BLaER1 treated with 17β-estradiol and CSF1 and Interleukin-3, amounts not matched to agents 10 nM and 100 nM (cell line): ENCODE measurements at regions not wholly inside any gene's neighbourhood (a gene's known extent, or its start where the extent isn't known, plus 50 kb on each side); places are given as distances from the start of the nearest gene placed in this dataset.
A peak's percentile ranks its signal among the peaks of the same experiment; 100 is the strongest.

Source experiments
- H3K27ac ChIP-seq, 11 experiments: shearing (Covaris generic); formaldehyde crosslinking; 2 replicates each; pipeline ENCODE4 v1.8.1; 2022
- H3K27me3 ChIP-seq, 11 experiments: shearing (Covaris generic); formaldehyde crosslinking; 2 replicates each; pipeline ENCODE4 v1.8.1; 2022
- H3K36me3 ChIP-seq, 11 experiments: shearing (Covaris generic); formaldehyde crosslinking; 2 replicates each; pipeline ENCODE4 v1.8.1; 2022
- H3K4me1 ChIP-seq, 10 experiments: shearing (Covaris generic); formaldehyde crosslinking; 2 replicates each; pipeline ENCODE4 v1.8.1; 2022
- H3K4me2 ChIP-seq, 11 experiments: shearing (Covaris generic); formaldehyde crosslinking; 2 replicates each; pipeline ENCODE4 v1.8.1; 2022
- H3K4me3 ChIP-seq, 10 experiments: shearing (Covaris generic); formaldehyde crosslinking; 2 replicates each; pipeline ENCODE4 v1.8.1; 2022
- H3K9ac ChIP-seq, 11 experiments: shearing (Covaris generic); formaldehyde crosslinking; 2 replicates each; pipeline ENCODE4 v1.8.1; 2022
- H3K9me3 ChIP-seq, 11 experiments: shearing (Covaris generic); formaldehyde crosslinking; replicated peaks in 1 of 11; 2 replicates each; pipeline ENCODE4 v1.8.1; 2022
- H4K20me1 ChIP-seq, 11 experiments: shearing (Covaris generic); formaldehyde crosslinking; 2 replicates each; pipeline ENCODE4 v1.8.1; 2022
- Cebpa-rat ChIP-seq, 11 experiments: shearing (Covaris generic); IDR thresholded peaks; 2 replicates each; pipeline ENCODE4 v1.8.1; 2022

DNA sequence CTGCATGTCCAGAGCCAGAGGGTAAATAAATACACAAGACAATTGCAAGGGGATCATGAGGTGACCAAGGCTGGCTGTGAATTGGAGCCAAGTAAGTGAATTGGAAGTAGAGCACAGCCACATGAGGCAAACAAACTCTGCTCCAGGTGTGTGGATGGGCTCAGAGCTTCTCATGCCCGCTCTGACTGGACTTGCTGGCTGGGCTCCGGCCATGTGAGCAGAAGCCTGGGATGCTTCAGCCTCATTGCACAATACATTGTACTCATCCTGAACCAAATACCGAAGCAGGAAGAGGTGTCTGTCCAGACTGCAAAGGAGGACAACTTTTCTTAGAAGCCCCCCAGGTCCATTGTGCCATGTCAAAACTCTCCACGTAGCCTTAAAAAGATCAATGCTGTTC is 193.0 kb downstream of the TTC8 start:
- H3K27ac ChIP-seq, result no peak overlapping the region
- H3K9ac ChIP-seq, result no peak overlapping the region
- no peaks in the 10 kb centered on the region for H3K27me3 ChIP-seq
- H3K4me3 ChIP-seq, result no peak overlapping the region
- H3K4me1 ChIP-seq, result peaks cover 16 to 29% (median 21%) of the 10 kb centered on the region in 10 experiments
- no peaks in the 10 kb centered on the region for H3K36me3 ChIP-seq
- H3K4me2 ChIP-seq, result no peak overlapping the region
- H3K9me3 ChIP-seq, result peaks cover 6 to 13% (median 10%) of the 10 kb centered on the region in 11 experiments; a peak in 18 of 22 replicates
- peak in 2 of 11 experiments; percentile 15 to 42; a peak in 1 of 22 replicates for TF ChIP-seq Cebpa-rat (IDR thresholded peaks at IDR 0.05)
- no peaks in the 10 kb centered on the region for H4K20me1 ChIP-seq

DNA sequence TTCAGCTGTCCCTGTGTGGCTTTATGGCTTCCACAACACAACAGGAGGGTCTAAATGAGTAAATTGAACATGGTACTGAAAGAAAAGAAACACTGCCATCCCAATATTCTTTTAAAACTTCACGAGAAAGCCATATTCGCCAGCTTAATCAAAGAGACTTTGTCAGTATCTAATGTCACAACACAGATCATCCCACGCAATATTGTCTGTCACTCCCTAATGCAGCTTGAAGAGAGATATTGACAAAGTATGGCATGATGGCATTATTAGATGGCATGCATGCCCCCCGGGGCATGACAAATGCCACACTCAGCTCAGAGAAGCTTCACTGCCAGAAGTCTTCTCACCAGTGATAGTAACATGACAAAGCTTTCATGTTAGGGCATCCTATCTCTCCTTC is 197.8 kb downstream of the TTC8 start:
- no peak overlapping the region for H3K9ac ChIP-seq
- H3K9me3 ChIP-seq, result no peaks in the 10 kb centered on the region
- no peaks in the 10 kb centered on the region for H4K20me1 ChIP-seq
- H3K4me3 ChIP-seq, result no peak overlapping the region
- no peak overlapping the region for H3K4me2 ChIP-seq
- H3K36me3 ChIP-seq, result no peaks in the 10 kb centered on the region
- no peak overlapping the region for H3K27ac ChIP-seq
- peaks cover 0 to 15% (median 9%) of the 10 kb centered on the region in 11 experiments; a peak in 14 of 22 replicates for H3K27me3 ChIP-seq
- TF ChIP-seq Cebpa-rat (IDR thresholded peaks at IDR 0.05), result no peak
- H3K4me1 ChIP-seq, result peaks cover 0 to 21% (median 4%) of the 10 kb centered on the region in 10 experiments; a peak in 9 of 20 replicates

DNA sequence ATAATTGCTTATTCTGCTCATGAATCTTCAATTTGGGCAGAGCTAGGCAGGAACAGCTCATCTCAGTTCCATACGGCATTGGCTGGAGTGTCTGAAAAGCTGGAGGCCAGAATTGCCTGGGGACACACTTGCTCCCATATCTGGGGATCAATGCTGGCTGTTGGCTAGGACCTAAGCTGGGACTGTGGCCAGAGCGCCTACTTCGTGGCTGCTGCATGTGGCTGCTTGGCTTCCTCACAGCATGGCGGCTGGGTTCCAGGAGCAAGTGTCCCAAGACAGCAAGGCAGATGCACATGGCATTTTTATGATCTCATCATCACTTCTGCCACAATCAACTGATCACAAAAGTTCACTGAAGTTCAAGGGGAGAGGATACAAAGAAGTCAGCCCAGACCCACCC is 200.2 kb downstream of the TTC8 start:
- Histone ChIP-seq H3K27ac (no peak overlapping the region), H3K4me3 (no peak overlapping the region), H4K20me1 (no peaks in the 10 kb centered on the region), H3K9ac (no peak overlapping the region), H3K27me3 (peaks cover 0 to 19% (median 13%) of the 10 kb centered on the region in 11 experiments; a peak in 14 of 22 replicates), H3K36me3 (no peaks in the 10 kb centered on the region), H3K9me3 (no peaks in the 10 kb centered on the region), H3K4me1 (peaks cover 0 to 23% (median 4%) of the 10 kb centered on the region in 10 experiments; a peak in 9 of 20 replicates), H3K4me2 (peak overlapping the region in 3 of 11 experiments; percentile 45 to 56 (median 56); a peak in 5 of 22 replicates)
- TF ChIP-seq Cebpa-rat (IDR thresholded peaks at IDR 0.05), result no peak

DNA sequence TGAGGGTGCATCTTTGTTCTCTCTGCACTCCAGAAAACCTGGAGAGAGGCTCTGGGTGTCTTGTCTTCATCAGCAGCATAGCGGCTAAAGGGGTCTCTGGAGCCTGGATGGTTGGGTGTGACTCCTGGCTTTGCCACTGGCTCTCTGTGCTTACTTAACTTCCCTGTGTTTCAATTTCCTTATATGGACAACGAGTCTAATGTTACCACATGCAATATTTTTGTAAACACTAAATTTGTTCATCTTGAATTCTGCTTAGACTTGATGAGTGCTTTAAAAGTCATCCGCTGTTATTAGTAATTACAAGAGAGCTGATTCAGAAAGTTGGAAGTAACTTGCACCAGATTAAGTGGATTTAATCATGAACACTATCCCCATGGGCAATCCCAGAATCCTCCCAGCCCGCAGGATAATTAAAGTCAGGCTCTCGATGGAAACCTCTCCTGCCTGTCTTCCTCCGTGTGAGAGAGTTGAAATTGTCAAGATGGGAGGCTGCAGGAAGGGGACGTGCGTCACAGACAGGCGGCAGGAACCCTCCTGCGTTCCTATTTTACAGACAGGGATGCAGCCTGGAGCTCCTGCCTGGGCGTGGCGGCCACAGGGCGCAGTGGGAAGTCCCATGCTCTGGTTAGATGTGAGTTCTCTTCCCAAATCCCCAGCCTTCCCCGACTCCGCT is 201.2 kb downstream of the TTC8 start:
- no peak overlapping the region for H3K27ac ChIP-seq
- peaks cover 0 to 19% (median 13%) of the 10 kb centered on the region in 11 experiments; a peak in 14 of 22 replicates for H3K27me3 ChIP-seq
- H4K20me1 ChIP-seq, result no peaks in the 10 kb centered on the region
- H3K4me1 ChIP-seq, result peaks cover 0 to 23% (median 4%) of the 10 kb centered on the region in 10 experiments; a peak in 9 of 20 replicates
- H3K4me2 ChIP-seq, result peak overlapping the region in 5 of 11 experiments; percentile 8 to 56 (median 45); a peak in 9 of 22 replicates
- no peaks in the 10 kb centered on the region for H3K9me3 ChIP-seq
- H3K4me3 ChIP-seq, result no peak overlapping the region
- no peak for TF ChIP-seq Cebpa-rat (IDR thresholded peaks at IDR 0.05)
- no peak overlapping the region for H3K9ac ChIP-seq
- no peaks in the 10 kb centered on the region for H3K36me3 ChIP-seq

DNA sequence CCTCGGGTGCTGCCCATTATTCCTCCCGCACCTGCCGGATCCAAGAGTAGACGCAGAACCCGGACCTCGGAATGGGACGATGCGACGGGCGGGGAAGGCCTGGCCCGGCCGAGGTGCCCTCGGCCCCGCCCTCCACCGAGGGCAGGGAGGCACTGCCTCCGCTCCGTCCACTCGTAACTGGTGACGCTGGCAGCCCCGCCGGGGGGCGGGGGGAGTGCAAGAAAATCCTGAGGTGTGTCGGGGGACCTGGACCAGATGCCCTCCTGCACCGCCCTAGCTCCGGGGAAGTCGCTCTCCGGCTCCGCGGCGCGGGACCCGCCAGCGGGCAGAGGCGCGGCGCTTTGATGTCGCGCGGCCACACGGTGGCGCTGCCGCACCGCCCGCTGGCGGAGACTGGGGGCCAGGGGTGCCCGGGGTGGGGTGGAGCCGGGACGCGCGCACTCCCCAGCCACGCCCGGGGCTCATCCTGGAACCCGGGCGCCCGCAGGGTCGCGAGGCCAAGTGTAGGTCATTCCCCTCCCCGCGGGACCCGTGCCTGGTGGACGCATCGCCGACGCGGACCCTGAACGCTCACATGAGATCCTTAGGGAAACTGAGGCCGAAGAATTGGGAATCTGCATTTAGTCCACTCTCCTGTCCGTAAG is 202.8 kb downstream of the TTC8 start:
- no peak overlapping the region for H3K27ac ChIP-seq
- peak overlapping the region; percentile 51 to 70 (median 60) for H3K4me3 ChIP-seq
- H3K9me3 ChIP-seq, result no peaks in the 10 kb centered on the region
- peaks cover 0 to 23% (median 4%) of the 10 kb centered on the region in 10 experiments; a peak in 9 of 20 replicates for H3K4me1 ChIP-seq
- peak overlapping the region; percentile 15 to 69 (median 50); a peak in 16 of 22 replicates for H3K9ac ChIP-seq
- no peaks in the 10 kb centered on the region for H4K20me1 ChIP-seq
- TF ChIP-seq Cebpa-rat (IDR thresholded peaks at IDR 0.05), result no peak
- no peaks in the 10 kb centered on the region for H3K36me3 ChIP-seq
- H3K4me2 ChIP-seq, result peak overlapping the region; percentile 83 to 92 (median 86)
- peaks cover 0 to 19% (median 13%) of the 10 kb centered on the region in 11 experiments; a peak in 14 of 22 replicates for H3K27me3 ChIP-seq

DNA sequence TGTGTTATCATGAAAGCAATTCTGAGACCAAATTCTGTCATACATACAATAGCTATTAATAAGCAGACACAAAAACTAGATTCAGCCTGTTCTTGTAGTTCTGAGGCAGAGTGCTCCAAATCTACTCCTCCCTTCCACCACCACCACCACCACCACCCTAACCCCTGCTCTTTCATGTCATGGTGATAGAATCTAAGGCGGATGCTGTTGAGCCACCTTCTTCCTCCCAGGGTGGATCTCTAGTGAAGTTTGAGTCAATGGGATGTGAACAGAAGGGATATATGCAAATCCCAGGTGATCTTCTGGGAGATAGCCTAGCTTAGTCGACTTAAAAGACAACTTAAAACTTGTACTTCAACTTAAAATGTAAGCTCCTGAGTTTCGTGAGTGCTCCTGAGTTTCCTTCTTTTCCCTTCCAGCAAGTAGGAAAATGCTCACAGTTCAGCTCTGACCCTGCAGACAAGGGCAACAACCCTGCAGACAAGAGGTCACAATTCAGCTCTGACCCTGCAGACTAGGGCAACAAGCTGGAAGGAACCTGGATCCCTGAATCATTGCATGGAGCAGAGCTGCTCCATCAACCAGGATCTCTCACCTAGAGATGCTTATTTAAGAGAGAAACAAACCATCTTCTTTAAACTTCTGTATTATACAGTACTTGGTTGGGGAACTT is 204.1 kb downstream of the TTC8 start:
- H3K4me2 ChIP-seq, result no peak overlapping the region
- peaks cover 0 to 19% (median 13%) of the 10 kb centered on the region in 11 experiments; a peak in 14 of 22 replicates for H3K27me3 ChIP-seq
- no peaks in the 10 kb centered on the region for H4K20me1 ChIP-seq
- no peak for TF ChIP-seq Cebpa-rat (IDR thresholded peaks at IDR 0.05)
- no peak overlapping the region for H3K9ac ChIP-seq
- peaks cover 0 to 23% (median 4%) of the 10 kb centered on the region in 10 experiments; a peak in 9 of 20 replicates for H3K4me1 ChIP-seq
- H3K27ac ChIP-seq, result no peak overlapping the region
- no peaks in the 10 kb centered on the region for H3K36me3 ChIP-seq
- no peak overlapping the region for H3K4me3 ChIP-seq
- no peaks in the 10 kb centered on the region for H3K9me3 ChIP-seq

DNA sequence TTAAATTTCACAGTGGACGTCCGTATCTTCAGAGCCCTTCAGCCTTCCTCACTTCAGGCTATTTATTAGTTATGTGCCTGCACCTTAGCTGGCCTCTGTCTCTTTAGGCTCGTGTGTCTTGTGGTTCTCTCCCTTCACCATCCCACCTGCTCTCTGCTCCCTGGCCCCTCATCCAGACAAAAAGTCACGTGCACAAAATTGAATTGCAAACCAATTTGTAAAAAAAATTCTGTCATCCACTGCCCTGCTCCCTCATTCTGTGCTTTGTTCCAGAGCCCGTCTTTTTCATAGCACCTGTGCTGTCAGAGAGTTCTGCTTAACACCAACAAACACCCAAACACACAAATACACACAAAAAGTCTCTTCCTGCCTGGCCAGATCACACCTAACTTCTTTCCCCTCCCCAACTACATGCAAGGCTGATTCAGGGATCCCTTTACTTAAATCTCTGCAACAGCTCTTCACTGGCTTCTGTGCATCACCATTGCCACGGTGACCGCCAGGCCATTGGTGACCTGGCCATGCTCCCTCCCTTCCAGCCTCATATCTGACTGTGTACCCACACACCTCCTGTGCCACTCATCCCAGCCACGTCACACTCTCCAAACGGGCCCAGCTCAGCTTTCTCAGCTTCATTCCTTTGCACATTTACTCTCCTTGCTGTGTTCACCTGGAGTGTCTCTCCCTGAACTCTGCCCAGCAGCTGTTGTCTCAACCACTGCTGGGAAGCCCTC is 205.7 kb downstream of the TTC8 start:
- Histone ChIP-seq H3K27me3 (peaks cover 0 to 19% (median 13%) of the 10 kb centered on the region in 11 experiments; a peak in 14 of 22 replicates), H3K36me3 (no peaks in the 10 kb centered on the region), H3K4me3 (no peak overlapping the region), H3K9me3 (no peaks in the 10 kb centered on the region), H4K20me1 (no peaks in the 10 kb centered on the region), H3K9ac (no peak overlapping the region), H3K4me2 (no peak overlapping the region), H3K27ac (no peak overlapping the region), H3K4me1 (peaks cover 0 to 17% (median 4%) of the 10 kb centered on the region in 10 experiments; a peak in 9 of 20 replicates)
- TF ChIP-seq Cebpa-rat (IDR thresholded peaks at IDR 0.05), result no peak

DNA sequence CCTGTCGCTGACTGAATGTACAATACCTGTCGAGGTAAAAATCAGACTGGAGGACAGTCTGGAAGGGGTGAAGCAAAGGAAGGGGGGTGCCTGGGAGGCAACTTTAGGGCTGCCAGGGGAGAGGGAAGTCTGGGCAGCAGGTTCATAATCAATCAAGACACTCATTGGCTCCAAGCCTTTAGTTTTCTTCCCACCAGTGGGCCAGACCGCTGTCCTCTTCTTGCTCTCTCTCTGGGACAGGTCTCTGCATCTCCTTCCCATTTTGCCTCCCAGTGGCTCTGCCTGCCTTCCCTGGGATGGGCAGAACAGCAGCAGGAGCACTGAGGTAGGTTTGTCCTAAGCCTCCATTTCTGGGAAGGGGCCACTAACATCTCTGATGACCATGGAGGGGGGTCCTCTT is 206.5 kb downstream of the TTC8 start:
- no peak overlapping the region for H3K4me2 ChIP-seq
- no peak overlapping the region for H3K27ac ChIP-seq
- peaks cover 0 to 9% (median 3%) of the 10 kb centered on the region in 10 experiments; a peak in 9 of 20 replicates for H3K4me1 ChIP-seq
- H3K9me3 ChIP-seq, result no peaks in the 10 kb centered on the region
- TF ChIP-seq Cebpa-rat (IDR thresholded peaks at IDR 0.05), result no peak
- H4K20me1 ChIP-seq, result no peaks in the 10 kb centered on the region
- no peak overlapping the region for H3K9ac ChIP-seq
- no peak overlapping the region for H3K4me3 ChIP-seq
- peaks cover 0 to 18% (median 13%) of the 10 kb centered on the region in 11 experiments; a peak in 14 of 22 replicates for H3K27me3 ChIP-seq
- H3K36me3 ChIP-seq, result no peaks in the 10 kb centered on the region
